A172 (cell line): ENCODE measurements at regions not wholly inside any gene's neighbourhood (a gene's known extent, or its start where the extent isn't known, plus 50 kb on each side); places are given as distances from the start of the nearest gene placed in this dataset.
"Not testable (repeated sequence)": the region's sequence is repeated elsewhere in the genome, so short reads cannot be mapped to it uniquely, and the experiment has no call there.

Source experiments
- DNase-seq: peaks from one replicate; pipeline ENCODE4 v3.0.0-alpha.2; 2015; ENCODE audit warnings: low spot score

DNA sequence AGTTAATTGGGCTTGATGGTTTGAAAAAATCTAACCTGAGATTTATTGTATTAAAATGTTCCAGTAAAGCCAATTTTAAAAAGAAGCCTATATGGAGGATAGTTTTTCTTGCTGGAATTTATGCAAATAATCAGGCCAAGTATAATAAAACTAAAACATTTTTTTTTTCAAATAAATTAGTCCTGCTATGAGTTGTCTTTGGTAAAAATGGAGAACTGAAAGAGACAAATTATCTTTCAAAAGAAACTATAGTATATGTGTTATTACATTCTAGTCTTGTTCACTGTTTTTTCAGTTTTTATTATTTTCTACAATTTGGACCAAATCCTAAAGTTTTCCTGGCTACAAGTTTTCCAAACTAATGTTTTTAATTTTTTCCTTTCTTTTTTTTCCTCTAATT, 468.9 kb downstream of the UQCRFS1 start:
- DNase-seq: no peak

DNA sequence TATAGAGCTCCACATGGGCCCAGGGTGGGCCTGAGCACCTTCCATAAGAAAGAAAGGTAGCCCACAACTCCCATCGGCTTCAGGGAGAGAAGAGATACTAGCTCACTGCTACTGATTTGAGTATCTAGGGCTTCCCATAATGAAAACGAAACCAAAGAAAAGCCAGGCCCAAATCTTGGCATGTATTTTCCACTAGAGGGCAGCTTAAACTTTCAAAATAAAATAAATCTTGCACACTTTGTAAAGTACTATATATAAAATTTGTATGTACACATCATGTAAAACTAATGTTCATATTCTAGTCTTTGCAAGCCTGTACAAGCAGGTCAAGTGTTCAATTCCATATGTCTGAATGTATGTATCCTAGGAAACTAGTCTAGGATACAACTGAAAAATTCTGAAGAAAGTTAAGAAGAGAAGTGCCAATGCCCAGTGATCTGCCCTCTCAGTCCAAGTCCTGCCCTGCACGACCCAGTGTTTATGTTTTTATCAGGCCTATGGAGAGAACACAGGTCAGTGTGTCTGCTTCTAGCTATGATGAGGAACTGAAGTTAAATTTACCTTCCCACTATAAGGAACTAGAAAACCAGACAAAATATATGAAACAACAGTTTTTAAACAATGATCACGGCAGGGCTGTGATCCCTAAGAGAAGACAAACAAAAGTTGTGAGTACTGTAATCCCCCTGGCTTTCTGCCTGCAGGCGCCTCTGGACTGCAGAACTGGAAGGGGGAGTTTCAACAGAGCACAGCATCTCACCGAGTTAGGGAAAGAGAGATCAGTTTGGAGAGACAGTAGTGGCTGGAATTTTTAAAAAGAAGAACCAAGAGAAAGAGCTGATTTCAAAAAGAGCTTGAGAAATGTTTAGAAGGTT, 475.7 kb downstream of the UQCRFS1 start:
- DNase-seq: peak; percentile 31

DNA sequence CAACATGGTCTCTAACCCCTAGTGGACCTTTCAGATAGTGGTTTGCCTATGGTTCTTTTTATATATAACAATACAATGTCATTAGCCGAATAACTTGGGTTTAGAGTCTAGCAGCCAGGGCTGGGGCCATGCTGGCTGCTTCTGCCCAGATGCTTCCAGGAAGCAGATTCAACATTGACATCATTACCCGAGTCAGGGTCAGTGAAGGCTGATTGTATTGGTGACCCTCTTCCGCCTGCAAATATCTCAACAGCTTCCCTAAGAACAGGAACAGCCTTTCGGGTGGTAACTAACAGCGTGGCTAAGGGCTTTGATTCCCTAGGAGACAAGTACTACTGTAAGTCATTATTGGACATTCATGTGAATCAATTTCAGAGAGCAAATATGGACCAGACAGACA, 476.4 kb downstream of the UQCRFS1 start:
- DNase-seq: no peak

DNA sequence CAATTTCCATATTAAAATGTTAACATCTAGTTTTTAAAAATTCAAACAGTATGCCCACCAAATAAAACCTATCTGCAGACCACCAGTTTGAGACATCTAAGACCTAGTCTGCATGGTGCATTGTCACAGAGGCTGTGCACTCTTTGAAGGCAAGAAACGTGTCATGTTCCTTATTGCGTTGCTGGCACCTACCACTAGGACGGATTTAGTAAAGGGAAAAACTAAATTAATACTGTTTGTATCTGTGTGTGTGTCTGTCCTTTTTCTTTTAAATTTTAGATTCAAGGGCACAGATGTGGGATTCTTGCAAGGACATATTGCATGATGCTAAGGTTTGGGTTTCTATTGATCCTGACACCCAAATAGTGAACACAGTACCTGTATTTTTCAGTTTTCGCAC, 481.4 kb downstream of the UQCRFS1 start:
- DNase-seq: no peak

DNA sequence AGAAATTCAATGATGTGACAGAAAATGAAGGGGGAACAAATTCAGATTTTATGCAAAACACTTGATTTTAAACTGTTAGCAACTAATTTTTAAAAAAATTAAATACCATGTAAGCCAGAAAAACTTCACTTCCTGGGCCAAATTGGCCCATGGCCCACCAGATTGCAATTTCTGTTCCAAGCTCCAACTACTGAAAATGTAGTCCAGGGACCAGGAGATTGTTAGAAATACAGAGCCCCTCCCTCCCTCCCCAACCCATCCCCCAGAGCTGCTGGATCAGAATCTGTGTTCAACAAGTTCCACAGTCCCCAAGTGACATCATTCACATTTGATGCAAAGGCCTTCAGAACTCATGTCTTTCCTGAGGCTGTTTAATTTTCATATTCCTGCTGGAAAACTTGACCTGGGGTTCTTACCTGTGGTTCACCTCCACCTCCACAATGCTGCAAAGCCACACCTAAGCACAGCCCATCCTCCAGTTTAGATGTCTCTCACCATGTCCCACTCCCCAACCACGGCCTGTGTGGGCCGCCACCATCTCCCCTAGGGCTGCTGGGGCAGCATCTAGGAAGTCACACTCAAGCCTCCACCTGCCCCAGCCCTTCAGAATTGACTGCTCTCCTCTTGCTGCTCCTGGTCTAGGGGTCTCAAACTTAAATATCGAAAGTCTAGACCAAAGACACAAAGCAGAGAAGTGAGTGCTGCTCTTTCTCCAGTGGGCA, 482.0 kb downstream of the UQCRFS1 start:
- DNase-seq: no peak

DNA sequence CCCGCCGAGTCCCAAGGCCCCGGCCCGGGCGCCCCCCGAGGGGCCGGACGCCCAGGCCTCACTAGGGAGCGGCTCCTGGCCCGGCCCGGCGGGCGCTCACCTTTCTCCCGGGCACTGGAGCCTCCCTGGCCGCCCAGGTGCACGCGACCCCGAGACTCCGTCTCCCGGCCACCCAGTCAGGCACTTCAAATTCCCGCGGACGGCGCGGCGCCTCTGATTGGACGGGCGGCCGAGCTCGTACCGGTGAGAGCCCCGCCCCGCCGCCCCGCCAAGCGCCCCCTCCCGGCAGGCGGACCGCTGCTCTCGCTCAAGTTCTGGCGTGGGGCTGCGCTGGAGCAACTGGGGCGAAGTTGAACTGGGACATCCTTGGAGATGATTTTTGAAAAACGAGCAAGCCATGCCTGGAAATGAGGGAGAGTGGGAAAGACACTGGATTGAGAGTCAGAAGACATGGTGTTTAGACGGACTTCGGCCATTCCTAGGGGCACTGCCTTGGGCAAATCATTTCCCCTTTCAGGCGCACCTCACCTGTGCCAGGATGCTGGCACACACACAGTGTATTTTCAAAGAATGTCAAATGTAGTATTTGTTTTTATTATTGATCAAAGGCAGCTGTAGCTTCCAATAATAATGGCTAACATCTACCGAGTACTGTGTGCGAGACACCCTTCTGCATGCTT, 485.3 kb downstream of the UQCRFS1 start:
- DNase-seq: no peak

DNA sequence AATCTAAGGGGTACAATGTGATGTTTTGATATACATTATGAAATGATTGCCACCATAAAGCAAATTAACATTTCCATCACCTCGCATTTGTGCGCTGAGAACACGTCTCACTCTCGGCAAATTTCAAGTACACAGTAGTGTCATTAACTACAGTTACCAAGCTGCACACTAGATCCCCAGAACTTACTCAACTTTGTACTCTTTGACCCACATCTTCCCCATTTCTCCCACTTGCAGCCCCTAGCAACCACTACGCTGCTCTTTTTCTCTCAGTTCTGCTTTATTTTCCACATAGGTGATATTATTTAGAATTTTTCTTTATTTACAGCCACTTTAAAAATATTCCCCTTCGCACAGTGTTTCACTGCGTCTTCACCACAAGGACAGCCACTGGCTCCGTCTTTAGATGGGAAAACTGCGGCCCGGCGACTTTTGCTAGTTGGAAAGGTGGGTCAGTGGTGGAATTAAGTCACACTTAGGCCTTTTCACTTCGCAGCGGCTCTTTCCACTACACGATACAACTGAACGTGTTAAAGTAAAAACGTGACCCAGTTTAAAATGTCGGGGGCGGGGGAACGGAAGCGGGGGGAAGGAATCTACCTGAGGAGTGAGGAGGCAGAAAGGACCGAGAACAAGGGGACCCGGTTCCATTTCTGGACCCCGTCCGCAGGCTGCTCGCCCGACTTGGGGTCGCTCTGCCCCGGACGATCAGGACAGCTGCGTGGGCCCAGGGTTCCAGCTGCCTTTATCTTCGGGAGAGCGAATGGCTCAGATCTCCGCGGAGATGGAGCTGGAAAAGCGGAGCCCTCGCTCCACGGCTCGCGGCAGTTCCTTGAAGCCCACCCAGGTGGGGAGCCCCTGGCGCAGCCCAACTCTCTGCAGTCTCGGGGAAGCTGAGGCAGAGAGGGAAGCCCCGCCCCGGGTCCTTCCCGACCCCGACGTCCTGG, 486.1 kb downstream of the UQCRFS1 start:
- no peak for DNase-seq

DNA sequence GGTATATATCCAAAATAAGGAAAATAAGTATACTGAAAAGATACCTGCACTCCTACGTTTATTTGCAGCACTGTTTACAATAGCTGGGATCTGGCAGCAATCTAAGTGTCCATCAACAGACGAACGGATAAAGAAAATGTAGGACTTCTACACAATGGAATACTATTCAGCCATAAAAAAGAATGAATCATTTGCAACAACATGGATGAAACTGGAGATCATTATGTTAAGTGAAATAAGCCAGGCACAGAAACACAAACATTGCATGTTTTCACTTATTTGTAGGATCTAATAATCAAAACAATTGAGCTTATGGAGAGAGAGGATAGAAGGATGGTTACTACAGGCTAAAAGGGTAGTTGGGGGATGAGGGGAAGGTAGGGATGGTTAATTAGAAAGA, 494.0 kb downstream of the UQCRFS1 start:
- DNase-seq: no peak

DNA sequence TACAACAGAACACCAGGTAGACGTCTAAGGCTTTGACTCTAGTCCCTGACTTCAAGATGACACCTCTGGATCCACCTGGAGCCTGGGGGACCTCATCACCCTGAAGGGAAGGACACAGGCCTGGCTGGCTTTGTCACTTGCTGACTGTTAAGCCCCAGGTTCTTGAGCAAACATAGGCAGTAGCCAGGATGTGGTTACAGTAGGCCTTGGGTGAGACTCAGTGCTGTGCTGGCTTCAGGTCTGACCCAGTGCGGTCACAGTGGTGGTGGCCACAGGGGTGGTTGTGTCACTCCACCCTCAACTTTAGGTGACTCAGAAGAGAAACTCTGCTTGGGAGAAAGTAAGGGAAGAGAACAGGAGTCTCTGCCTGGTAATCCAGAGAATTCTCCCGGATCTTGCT, 497.8 kb downstream of the UQCRFS1 start:
- no peak for DNase-seq

DNA sequence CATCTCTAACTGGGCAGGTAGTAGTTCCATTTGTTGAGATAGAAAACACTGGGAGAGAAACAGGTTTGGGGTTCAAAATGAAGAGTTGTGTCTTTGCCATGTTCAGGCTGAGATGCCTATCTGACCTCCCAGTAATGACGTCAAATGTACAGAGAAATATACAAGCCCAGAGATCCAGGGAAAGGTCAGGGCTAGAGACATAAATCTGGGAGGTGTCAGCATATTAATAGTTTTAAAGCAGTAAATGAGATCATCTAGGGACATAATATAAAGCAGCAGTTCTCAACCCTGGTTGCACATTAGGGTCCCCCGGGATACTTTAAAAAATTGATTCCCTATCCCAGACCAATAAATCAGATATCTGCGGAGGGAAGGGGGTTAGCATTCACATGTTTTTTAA, 501.5 kb downstream of the UQCRFS1 start:
- DNase-seq: no peak

DNA sequence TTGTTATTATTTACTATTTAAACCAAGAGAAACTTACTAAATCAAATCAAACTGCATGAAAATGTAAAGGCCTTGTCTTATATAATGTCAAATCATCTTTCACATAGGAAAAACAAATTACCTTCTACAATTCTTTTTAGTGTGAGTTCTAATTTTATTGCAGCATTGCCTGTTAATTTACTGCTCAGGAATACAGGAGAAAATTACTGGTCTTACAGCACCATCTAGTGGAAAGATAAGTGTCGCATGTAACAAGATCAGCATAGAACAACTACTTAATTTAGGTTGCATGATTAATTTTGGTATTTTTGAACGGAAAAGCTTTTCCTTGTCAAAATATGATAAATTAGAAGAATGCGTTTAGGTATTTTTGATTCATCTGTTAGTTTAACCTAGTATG, 502.7 kb downstream of the UQCRFS1 start:
- peak; percentile 70 for DNase-seq

DNA sequence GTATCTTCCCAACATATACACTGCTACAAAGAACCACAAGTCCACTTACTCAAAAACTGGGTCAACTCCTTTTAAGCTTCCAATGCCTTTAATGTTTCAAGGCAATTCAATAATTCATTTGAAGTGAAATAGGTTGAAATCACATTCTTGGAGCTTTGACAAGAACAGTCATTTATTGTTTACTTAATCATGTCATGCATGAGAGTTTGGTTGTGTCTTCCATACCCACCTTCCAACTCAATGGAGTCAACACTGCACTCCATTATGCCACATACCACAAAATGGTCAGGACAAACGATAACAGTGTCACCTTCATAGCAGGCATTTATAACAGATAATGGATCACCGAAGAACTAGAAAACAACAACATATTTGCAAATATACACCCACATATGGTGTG, 506.3 kb downstream of the UQCRFS1 start:
- DNase-seq: no peak

DNA sequence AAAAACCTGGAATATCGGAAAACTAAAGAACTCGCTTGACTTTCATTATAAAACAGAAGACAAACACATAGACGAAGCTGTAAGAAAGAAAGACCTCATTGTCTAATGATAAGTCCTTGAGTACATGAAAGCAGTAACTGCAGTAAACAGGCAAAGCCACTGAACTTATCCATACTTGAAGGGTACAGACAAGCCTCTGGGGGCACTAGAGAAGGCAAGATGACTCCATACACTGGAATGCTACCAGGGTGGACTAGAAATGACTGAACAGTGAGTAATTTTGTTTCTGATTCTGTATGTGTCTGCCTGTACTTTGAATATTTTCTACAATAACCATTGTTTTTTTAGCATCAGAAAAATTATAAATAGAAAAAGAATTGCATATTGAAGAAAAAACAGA, 507.9 kb downstream of the UQCRFS1 start:
- peak; percentile 90 for DNase-seq

DNA sequence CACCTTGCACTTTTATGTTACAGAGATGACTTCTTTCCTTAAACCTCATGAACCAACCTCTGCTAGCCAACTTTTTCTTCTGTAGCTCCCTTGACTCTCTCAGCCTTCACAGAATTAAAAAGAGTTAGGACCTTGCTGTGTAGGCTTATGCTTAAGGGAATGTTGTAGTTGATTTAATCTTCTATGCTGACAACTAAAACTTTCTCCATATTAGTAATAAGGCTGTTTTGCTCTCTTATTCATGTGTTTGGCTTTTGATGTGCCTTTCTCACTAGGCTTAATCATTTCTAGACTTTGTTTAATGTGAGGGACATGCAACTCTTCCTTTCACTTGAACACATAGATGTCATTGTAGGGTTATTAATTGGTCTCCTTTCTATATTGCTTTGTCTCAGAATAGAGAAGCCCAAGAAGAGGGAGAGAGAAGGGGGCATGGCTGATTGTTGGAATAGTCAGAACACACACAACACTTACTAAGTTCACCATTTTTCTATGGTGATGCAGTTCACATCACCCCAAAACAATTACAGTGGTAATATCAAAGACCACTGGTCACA, 509.5 kb downstream of the UQCRFS1 start:
- no peak for DNase-seq

DNA sequence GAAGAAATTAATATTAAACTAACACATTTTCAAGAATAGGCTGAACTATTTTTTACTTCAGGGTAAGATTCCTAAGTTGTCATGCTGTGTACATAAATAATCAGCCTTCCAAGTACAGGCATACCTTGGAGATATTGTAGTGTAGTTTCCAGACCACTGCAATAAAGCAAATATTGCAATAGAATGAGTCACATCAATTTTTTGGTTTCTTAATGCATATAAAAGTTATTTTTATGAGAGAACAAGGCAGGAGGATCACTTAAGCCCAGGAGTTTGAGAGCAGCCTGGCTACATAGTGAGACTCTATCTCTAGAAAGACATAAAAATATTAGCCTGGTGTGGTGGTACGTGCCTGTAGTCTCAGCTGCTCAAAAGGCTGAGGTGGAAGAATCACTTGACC, 511.5 kb downstream of the UQCRFS1 start:
- DNase-seq: peak; percentile 52

DNA sequence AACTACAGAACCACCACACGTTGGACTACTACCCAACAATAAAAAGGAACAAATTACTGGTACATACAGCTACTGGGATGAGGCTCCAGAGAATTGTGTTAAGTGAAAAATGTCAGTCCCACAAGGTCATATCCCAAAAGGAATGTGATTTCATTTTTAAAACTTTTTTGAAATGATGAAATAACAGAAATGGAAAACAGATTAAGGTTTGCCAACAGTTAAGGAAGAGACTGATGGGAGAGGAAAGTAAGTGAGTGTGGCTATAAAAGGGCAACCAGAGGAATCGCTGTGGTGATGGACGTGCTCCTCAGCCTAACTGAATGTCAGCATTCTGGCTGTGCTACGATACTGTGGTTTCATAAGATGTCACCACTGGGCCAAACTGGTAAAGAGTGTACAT, 512.8 kb downstream of the UQCRFS1 start:
- DNase-seq: no peak

DNA sequence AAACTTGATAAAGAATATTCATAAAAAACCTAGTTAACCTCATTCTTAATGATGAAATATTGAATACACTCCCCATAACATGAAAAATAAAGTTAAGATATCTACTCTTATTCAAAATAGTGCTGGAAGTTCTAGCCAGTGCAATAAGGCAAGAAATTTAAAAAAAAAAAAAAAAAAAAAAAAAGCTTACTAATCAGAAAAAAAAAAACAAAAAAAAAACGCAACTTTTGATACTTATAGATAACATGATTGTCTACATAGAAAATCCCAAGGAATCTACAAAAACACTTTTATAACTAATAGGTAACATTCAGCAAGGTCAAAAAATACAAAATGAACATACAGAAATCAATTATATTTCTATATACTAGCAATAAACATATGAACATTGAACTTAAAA, 515.6 kb downstream of the UQCRFS1 start:
- DNase-seq: no peak

DNA sequence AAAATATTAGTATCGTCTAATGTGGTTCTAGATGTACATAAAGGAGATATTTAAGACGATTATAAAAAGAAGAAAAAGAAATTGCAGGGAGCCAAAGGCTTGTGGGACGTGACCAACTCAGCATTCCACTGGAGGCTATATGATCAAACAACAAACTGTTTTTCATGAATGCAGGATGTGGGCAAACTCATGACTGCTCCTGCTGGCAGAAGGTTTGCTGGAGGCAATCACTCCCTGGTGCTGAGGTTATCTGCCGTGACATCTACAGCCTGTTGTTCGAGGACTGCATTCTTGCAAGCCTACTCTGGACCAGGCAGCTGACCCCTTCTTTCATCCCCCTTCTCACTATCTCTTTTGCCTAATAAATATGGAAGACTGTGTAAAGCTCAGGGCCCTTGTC, 518.1 kb downstream of the UQCRFS1 start:
- DNase-seq: peak; percentile 75

DNA sequence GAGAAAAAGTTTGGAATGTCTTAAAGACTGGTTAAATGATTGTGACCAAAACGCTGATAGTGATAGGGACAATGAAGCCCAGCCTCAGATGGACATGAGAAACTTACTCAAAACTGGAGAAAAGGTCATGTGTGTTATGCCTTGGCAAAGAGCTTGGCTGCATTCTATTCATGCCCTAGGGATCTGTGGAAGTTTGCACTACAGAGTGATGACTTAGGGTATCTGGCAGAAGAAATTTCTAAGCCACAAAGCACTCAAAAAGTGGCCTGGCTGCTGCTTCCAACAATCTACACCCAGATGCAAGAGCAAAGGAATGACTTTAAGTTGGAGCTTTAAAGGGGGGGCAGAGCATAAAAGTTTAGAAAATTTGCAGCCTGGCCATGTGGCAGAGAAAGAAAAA, 521.3 kb downstream of the UQCRFS1 start:
- DNase-seq: no peak

DNA sequence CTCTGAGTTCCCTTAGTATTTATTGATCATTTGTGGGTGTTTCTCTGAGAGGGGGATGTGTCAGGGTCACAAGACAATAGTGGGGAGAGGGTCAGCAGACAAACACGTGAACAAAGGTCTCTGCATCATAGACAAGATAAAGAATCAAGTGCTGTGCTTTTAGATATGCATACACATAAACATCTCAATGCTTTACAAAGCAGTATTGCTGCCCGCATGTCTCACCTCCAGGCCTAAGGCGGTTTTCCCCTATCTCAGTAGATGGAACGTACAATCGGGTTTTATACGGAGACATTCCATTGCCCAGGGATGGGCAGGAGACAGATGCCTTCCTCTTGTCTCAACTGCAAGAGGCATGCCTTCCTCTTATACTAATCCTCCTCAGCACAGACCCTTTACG, 523.5 kb downstream of the UQCRFS1 start:
- not testable (repeated sequence) for DNase-seq

DNA sequence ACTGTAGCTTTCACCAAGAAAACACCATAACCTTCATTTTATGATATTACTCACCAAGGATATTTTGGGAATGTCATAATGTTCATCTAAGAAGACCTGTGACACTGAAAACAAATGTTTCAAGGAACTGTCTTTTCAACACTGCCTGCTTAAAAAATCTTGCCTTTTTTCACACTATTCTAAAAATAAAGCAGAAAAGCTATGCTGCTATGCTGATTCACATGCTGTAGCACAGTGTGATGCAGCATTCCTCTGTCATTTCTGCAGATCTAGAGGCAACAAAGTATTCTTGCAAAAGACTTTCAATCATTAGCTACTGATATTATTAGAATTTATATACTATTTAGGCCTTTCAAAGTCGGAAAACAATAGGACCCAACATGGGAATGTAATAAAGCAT, 525.7 kb downstream of the UQCRFS1 start:
- DNase-seq: no peak
